H9 (cell line): ENCODE measurements at regions not wholly inside any gene's neighbourhood (a gene's known extent, or its start where the extent isn't known, plus 50 kb on each side); places are given as distances from the start of the nearest gene placed in this dataset.
A peak's percentile ranks its signal among the peaks of the same experiment; 100 is the strongest.

ENCODE experiments used
- DNase-seq: peaks from one replicate; pipeline ENCODE4 v3.0.0-alpha.2; 2017
- H2AFZ ChIP-seq: one replicate; pipeline ENCODE4 v1.6.1; 2013; ENCODE audit warnings: mild to moderate bottlenecking, low read length, control low read depth, moderate library complexity
- H2AK5ac ChIP-seq: 2 replicates; pipeline ENCODE4 v1.6.1; 2013; ENCODE audit warnings: low read length, control low read depth, mixed read lengths; ENCODE audit not compliant: insufficient read length
- H2BK120ac ChIP-seq: one replicate; pipeline ENCODE4 v1.6.1; 2013; ENCODE audit warnings: low read depth, mild to moderate bottlenecking, low read length, control low read depth, inconsistent platforms; ENCODE audit not compliant: poor library complexity, severe bottlenecking
- H2BK12ac ChIP-seq: 2 replicates; pipeline ENCODE4 v1.6.1; 2013; ENCODE audit warnings: low read length, control low read depth, mixed read lengths, low read depth; ENCODE audit not compliant: insufficient read length
- H2BK15ac ChIP-seq: 2 replicates; pipeline ENCODE4 v1.6.1; 2013; ENCODE audit warnings: low read depth, low read length, control low read depth
- H2BK20ac ChIP-seq: one replicate; pipeline ENCODE4 v1.6.1; 2013; ENCODE audit warnings: low read depth, mild to moderate bottlenecking, low read length, control low read depth, inconsistent platforms; ENCODE audit not compliant: poor library complexity, severe bottlenecking
- H2BK5ac ChIP-seq: 2 replicates; pipeline ENCODE4 v1.6.1; 2013; ENCODE audit warnings: low read length, control low read depth, mixed read lengths; ENCODE audit not compliant: insufficient read length
- H3K14ac ChIP-seq: 2 replicates; pipeline ENCODE4 v1.6.1; 2013; ENCODE audit warnings: low read length, control low read depth; ENCODE audit not compliant: insufficient read depth
- H3K18ac ChIP-seq: 2 replicates; pipeline ENCODE4 v1.6.1; 2013; ENCODE audit warnings: low read depth, mild to moderate bottlenecking, mixed read lengths, low read length, control low read depth; ENCODE audit not compliant: insufficient read length
- H3K23ac ChIP-seq: 2 replicates; pipeline ENCODE4 v1.6.1; 2013; ENCODE audit warnings: low read length, control low read depth, mixed read lengths, low read depth; ENCODE audit not compliant: insufficient read length
- H3K23me2 ChIP-seq: 2 replicates; pipeline ENCODE4 v1.6.1; 2013; ENCODE audit warnings: low read depth, mild to moderate bottlenecking, mixed read lengths, low read length, control low read depth; ENCODE audit not compliant: insufficient read length, poor library complexity, severe bottlenecking
- H3K27ac ChIP-seq: 2 replicates; pipeline ENCODE4 v1.5.1; 2013; ENCODE audit warnings: low read length, control low read depth, mixed read lengths, low read depth; ENCODE audit not compliant: insufficient read length
- H3K27me3 ChIP-seq: 2 replicates; pipeline ENCODE4 v1.6.1; 2013; ENCODE audit warnings: low read length, control low read depth, inconsistent platforms; ENCODE audit not compliant: insufficient read depth
- H3K4ac ChIP-seq: 2 replicates; pipeline ENCODE4 v1.6.1; 2013; ENCODE audit warnings: low read depth, mild to moderate bottlenecking, control low read depth, inconsistent platforms, low read length, moderate library complexity
- H3K4me1 ChIP-seq: 2 replicates; pipeline ENCODE4 v1.6.1; 2013; ENCODE audit warnings: low read length, control low read depth, inconsistent platforms; ENCODE audit not compliant: insufficient read depth
- H3K4me2 ChIP-seq: 2 replicates; pipeline ENCODE4 v1.6.1; 2013; ENCODE audit warnings: low read length, control low read depth, mixed read lengths; ENCODE audit not compliant: insufficient read length, insufficient read depth
- H3K56ac ChIP-seq: 2 replicates; pipeline ENCODE4 v1.6.1; 2013; ENCODE audit warnings: low read depth, mild to moderate bottlenecking, mixed read lengths, low read length, control low read depth; ENCODE audit not compliant: insufficient read length
- H3K79me1 ChIP-seq: 2 replicates; pipeline ENCODE4 v1.6.1; 2013; ENCODE audit warnings: low read depth, mild to moderate bottlenecking, moderate library complexity, low read length, control low read depth, inconsistent platforms; ENCODE audit not compliant: insufficient read depth, poor library complexity, severe bottlenecking
- H3K79me2 ChIP-seq: 2 replicates; pipeline ENCODE4 v1.6.1; 2013; ENCODE audit warnings: low read length, control low read depth, inconsistent platforms; ENCODE audit not compliant: insufficient read depth
- H3K9ac ChIP-seq: 2 replicates; pipeline ENCODE4 v1.6.1; 2013; ENCODE audit warnings: low read length, control low read depth, mixed read lengths; ENCODE audit not compliant: insufficient read length; ENCODE audit errors: extremely low read depth
- H3K9me3 ChIP-seq: one replicate; pipeline ENCODE4 v1.6.1; 2013; ENCODE audit warnings: low read depth, low read length, inconsistent platforms; ENCODE audit not compliant: control insufficient read depth
- H3T11ph ChIP-seq: one replicate; pipeline ENCODE4 v1.6.1; 2013; ENCODE audit warnings: mild to moderate bottlenecking, low read length, control low read depth, inconsistent platforms
- H4K20me1 ChIP-seq: one replicate; pipeline ENCODE4 v1.6.1; 2013; ENCODE audit not compliant: control insufficient read depth, insufficient read length, insufficient read depth
- H4K5ac ChIP-seq: 2 replicates; pipeline ENCODE4 v1.6.1; 2013; ENCODE audit warnings: low read depth, mild to moderate bottlenecking, mixed read lengths, low read length, control low read depth; ENCODE audit not compliant: insufficient read length
- H4K8ac ChIP-seq: replicated peaks from 2 replicates; pipeline ENCODE4 v1.6.1; 2013; ENCODE audit warnings: low read length, control low read depth, mixed read lengths, low read depth; ENCODE audit not compliant: insufficient read length
- H4K91ac ChIP-seq: 2 replicates; pipeline ENCODE4 v1.6.1; 2013; ENCODE audit warnings: low read depth, mild to moderate bottlenecking, moderate library complexity, mixed read lengths, low read length, control low read depth; ENCODE audit not compliant: insufficient read length
- H3K27ac Mint-ChIP-seq, 3 experiments: 2 replicates in 2 of 3; 3 replicates in 1 of 3; pipeline ENCODE4 v1.8.0; 2020 to 2021; ENCODE audit warnings: mixed read lengths in 3 of 3, mild to moderate bottlenecking in 1 of 3, moderate library complexity in 1 of 3
- H3K27me3 Mint-ChIP-seq: 2 replicates; pipeline ENCODE4 v1.8.0; 2021; ENCODE audit warnings: low read depth, mild to moderate bottlenecking, moderate library complexity, mixed read lengths
- H3K36me3 Mint-ChIP-seq, 3 experiments: 2 replicates in 2 of 3; 3 replicates in 1 of 3; pipeline ENCODE4 v1.8.0; 2020 to 2021; ENCODE audit warnings: low read depth in 3 of 3, mixed read lengths in 3 of 3; ENCODE audit not compliant: insufficient read depth in 1 of 3
- H3K4me1 Mint-ChIP-seq, 2 experiments: 2 replicates each; pipeline ENCODE4 v1.8.0; 2020; ENCODE audit warnings: mixed read lengths in 2 of 2
- H3K4me3 Mint-ChIP-seq, 2 experiments: 2 replicates in 1 of 2; 3 replicates in 1 of 2; pipeline ENCODE4 v1.8.0; 2020 to 2021; ENCODE audit warnings: mild to moderate bottlenecking in 2 of 2, mixed read lengths in 2 of 2, moderate library complexity in 1 of 2
- H3K9me3 Mint-ChIP-seq, 2 experiments: 2 replicates in 1 of 2; 3 replicates in 1 of 2; pipeline ENCODE4 v1.8.0; 2020; ENCODE audit warnings: mild to moderate bottlenecking in 2 of 2, mixed read lengths in 2 of 2, moderate library complexity in 1 of 2
- WGBS: extraction: QIAGEN DNeasy Blood & Tissue Kit; methylation state at CpG from one replicate; pipeline ENCODE4 v1.1.7; 2013; ENCODE audit warnings: missing lambda C conversion rate, low lambda C conversion rate, mixed read lengths; ENCODE audit not compliant: insufficient read length; ENCODE audit errors: extremely low coverage; 5-methylcytosine and 5-hydroxymethylcytosine counted together
- TF ChIP-seq, protein P1 (sequence below): fragments of 200-600 bp; sonication (generic); conservative IDR thresholded peaks from 3 replicates; pipeline ENCODE4 v1.8.0; 2021; ENCODE audit warnings: antibody characterized with exemption, mild to moderate bottlenecking

- no peak overlapping the region for H2BK15ac ChIP-seq
- no peak overlapping the region for H2AK5ac ChIP-seq
- H3K18ac ChIP-seq, result no peak overlapping the region
- H3K4me1 ChIP-seq, result no peaks in the 10 kb centered on the region
- peak overlapping the region in 1 of 2 experiments; percentile 24; a peak in 1 of 5 replicates for H3K4me3 Mint-ChIP-seq
- H2BK20ac ChIP-seq, result no peak overlapping the region
- no peaks in the 10 kb centered on the region for H3K23me2 ChIP-seq
- no peak overlapping the region for H2BK120ac ChIP-seq
- H2AFZ ChIP-seq, result no peak overlapping the region
- no peak overlapping the region for H3K9ac ChIP-seq
- H3K9me3 Mint-ChIP-seq, result no peaks in the 10 kb centered on the region
- H4K91ac ChIP-seq, result no peak overlapping the region
- no peak overlapping the region for H2BK5ac ChIP-seq
- H3K79me1 ChIP-seq, result no peaks in the 10 kb centered on the region
- no CpG with 5 or more reads among the region's 5 CpGs for WGBS
- no peak overlapping the region for H3K56ac ChIP-seq
- H2BK12ac ChIP-seq, result no peak overlapping the region
- H4K5ac ChIP-seq, result no peak overlapping the region
- H3K4me2 ChIP-seq, result no peak overlapping the region
- no peak overlapping the region for H4K8ac ChIP-seq
- no peak overlapping the region for H3K23ac ChIP-seq
- H3K79me2 ChIP-seq, result no peaks in the 10 kb centered on the region
- H3K4ac ChIP-seq, result no peak overlapping the region
- H3T11ph ChIP-seq, result no peak overlapping the region
- H3K4me1 Mint-ChIP-seq, result peaks cover 0 to 19% of the 10 kb centered on the region in 2 experiments; a peak in 2 of 4 replicates
- peak; percentile 51 for DNase-seq
- no peaks in the 10 kb centered on the region for H3K9me3 ChIP-seq
- H3K27ac Mint-ChIP-seq, result peak overlapping the region in 1 of 3 experiments; percentile 55; a peak in 1 of 7 replicates
- no peaks in the 10 kb centered on the region; the same call in 1 of the 2 replicates for H3K27me3 Mint-ChIP-seq
- H4K20me1 ChIP-seq, result no peaks in the 10 kb centered on the region
- no peak overlapping the region for H3K27ac ChIP-seq
- H3K36me3 Mint-ChIP-seq, result no peaks in the 10 kb centered on the region
- H3K14ac ChIP-seq, result no peak overlapping the region
- TF ChIP-seq, protein P1, sequence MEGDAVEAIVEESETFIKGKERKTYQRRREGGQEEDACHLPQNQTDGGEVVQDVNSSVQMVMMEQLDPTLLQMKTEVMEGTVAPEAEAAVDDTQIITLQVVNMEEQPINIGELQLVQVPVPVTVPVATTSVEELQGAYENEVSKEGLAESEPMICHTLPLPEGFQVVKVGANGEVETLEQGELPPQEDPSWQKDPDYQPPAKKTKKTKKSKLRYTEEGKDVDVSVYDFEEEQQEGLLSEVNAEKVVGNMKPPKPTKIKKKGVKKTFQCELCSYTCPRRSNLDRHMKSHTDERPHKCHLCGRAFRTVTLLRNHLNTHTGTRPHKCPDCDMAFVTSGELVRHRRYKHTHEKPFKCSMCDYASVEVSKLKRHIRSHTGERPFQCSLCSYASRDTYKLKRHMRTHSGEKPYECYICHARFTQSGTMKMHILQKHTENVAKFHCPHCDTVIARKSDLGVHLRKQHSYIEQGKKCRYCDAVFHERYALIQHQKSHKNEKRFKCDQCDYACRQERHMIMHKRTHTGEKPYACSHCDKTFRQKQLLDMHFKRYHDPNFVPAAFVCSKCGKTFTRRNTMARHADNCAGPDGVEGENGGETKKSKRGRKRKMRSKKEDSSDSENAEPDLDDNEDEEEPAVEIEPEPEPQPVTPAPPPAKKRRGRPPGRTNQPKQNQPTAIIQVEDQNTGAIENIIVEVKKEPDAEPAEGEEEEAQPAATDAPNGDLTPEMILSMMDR, result peak; percentile 59
- H3K27me3 ChIP-seq, result no peaks in the 10 kb centered on the region
These were observed 400.5 kb downstream of the MATN1 start for GRCh38 chr1:30322859-30323257.
